ENCODE measurements at regions not wholly inside any gene's neighbourhood (a gene's known extent, or its start where the extent isn't known, plus 50 kb on each side); places are given as distances from the start of the nearest gene placed in this dataset.

DNA sequence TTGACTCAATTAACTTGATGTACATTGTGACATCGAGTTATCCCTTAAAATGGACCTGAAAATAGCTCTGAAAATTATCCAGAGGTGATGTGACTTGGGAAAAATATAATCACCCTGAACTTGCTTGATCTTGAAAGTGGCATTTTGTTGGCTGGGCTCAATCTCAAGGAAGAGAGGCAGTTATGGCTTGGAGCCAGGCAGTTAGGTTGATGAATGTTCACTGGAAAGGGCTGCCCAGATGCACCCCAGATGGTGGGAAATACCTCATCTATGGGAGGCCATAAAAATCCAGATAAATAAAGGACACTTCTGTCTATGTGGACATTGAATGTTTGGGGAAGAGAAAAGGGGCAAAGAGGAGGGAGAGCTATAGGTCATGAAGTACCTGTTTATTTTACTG, 55.7 kb upstream of the OR5AN1 start:
- DNase-seq (ENCODE audit: low read depth in 2 of 2): no peak

DNA sequence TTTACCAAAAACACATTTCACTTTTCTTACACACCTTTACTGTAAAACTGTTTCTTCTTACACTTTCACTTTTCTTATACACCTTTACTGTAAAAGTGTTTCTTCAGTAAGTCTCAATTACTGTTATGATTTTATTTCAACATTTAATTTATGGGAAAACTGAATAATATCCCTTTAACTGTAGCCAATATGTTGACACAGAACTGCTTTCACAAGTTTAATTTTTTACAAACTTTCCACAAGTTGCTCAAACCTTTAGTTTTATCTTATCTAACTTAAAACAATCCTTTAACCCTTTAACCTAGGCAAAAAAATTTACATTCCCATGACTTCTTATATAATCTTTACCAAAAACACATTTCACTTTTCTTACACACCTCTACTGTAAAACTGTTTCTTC, 63.3 kb upstream of the OR5AN1 start:
- DNase-seq (ENCODE audit: low read depth in 2 of 2): no peak

DNA sequence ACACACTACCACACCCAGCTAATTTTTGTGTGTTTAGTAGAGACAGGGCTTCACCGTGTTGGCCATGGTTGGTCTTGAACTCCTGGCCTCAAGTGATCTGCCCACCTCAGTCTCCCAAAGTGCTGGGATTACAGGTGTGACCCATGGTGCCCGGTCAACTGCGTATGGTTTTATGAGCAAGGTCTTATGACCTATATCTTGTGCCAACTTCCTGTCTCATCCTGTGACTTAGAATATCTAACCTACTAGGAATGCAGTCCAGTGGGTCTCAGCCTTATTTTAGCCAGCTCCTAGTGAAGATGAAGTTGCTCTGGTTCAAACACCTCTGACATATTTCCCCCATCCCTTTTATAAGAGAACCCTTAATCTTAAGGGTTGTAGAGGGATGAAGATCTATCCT, 66.1 kb upstream of the OR5AN1 start:
- DNase-seq (ENCODE audit: low read depth in 2 of 2): no peak

DNA sequence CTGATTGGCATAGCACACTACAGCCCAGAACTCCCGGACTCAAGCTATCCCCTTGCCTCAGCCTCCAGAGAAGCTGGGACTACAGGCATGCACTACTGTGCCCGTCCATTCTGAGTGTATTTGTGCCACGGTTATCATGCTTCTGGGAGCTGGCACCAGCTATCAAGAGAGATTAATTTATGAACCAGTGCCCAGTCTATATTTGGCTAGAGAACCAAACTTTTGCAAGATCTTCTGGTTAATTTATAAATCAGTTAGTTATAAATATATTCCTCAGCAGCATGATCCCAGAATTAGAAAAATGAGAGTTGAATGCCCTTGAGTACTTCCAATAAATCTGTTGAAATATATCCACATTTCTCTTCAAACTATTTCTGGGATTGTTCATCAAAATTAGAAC, 67.5 kb upstream of the OR5AN1 start:
- DNase-seq (ENCODE audit: low read depth in 2 of 2): no peak

DNA sequence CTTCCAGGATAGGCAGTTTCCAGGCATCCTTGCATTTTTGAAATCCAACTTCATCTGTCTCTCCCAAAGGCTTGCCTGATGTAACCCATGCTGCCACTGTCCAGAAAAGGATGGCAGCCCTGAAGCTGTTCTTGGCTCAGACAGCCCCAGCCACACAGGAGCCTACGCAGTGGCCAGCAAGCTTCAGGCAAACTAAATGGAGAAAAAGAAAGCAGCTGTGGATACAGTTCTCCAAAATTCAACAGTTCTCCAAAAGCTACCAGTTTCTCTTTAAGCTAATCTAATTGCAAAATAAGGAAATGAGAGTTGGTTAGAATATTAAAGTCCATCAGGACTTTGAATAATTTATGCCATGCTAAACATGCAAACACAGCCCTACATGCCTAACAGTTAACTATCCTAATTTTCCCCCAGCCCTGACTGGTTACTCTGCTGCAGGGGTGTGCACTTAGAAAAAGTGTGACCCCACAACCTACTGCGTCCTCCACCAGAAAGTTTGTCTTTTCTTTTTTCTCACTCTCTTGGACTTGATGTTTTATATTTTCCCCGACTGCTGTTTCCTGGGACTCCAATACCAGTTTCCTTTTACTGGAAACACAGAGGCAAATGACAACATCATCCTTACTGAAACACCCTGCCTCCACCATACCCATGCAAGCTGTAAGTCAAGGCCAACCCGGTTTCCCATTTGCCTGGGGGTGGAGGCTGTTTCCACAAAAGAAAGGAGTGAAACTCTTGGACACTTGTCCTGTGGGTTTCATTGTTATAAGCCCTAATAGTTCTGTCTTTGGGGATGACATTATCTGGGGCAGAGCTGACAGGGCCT, 69.1 kb upstream of the OR5AN1 start:
- no peak for DNase-seq (ENCODE audit: low read depth in 2 of 2)

DNA sequence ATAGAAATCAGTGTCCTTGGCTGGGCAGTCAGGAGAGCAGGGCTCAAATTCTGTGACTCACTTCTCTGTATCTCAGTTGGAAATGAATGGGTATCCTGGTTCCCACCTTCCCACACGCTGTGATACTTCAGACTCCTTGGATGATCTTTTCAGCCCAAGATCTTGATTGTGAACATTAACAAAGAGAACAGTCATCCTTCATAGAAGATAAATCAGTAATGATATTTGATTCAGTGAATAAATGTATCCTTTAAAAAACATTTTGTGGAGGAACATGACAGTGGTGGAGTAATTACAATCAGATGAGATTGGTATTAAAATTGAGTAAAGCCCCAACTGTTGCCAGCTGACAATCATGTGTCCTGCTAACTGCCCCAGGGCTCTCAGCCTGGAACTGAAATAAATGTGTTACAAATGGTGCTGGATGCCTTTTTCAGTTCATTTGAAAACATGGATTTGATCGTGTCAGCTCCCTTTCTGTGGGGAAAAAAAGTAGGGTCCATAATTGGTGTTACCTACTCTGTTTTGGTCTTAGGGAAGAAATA, 72.9 kb upstream of the OR5AN1 start:
- DNase-seq (ENCODE audit: low read depth in 2 of 2): no peak

DNA sequence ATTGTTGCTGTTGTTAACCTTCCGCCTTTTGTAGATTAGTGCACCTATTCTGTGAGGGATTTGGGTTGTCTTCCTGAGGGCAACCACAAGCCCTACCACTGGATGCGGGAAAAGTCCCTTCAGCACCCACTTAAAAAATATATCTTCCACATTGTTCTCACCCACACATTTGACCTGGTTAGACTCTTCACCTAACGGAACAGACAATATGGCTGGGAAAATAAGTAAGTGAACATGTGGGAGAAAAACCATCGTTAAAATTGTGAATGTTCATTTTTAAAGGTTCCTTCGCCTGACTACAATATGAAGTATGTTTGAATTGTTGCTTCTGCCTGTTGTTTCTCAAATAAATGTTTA, 72.0 kb upstream of the MPEG1 start:
- DNase-seq (ENCODE audit: low read depth in 2 of 2): no peak

DNA sequence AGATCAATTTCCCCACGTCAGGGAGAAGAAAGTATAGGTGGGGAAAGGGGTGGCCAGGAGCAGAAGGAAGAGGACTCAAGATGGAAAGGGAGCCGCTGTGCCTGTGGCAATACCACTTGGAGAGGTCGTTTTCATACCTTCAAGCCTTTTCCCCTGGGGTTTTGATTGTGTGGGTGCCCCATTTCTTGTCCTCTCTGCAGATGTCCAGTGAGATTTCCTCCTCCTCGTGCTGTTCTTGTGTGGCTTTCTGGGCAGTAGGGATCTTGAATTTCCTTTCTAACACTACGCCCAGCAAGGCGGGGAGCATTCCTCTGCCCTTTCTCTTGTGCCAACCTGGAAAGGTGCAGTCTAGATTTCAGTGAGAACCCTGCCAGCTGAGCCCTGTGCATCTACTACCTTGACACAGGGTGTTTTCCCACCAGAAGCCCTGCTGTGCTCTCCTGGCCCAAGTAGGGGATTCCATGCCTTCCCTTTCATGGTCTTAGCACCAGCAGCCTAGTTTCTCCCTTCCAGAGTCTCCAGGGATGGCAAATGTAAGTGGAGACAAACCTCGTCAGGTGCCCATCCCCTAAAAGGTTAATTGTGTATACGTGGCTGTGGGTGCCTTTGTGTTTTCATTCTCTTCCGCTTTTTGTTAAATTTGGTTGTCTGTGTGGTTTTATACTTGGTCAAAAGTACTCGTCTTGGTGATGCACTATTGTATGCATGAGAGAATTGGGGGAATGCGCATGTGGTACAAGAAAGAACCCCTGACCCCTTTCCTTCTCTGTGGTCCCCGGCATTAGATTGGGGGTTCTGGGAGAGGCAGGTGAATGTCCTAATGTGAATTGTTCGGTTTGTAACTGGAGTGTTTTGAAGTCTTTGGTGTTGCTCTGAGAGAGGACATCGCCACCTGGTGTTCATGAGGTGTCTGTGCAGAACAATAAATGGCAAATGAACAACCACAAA, 71.4 kb upstream of the MPEG1 start:
- peak; percentile 8 to 10 for DNase-seq (ENCODE audit: low read depth in 2 of 2)

DNA sequence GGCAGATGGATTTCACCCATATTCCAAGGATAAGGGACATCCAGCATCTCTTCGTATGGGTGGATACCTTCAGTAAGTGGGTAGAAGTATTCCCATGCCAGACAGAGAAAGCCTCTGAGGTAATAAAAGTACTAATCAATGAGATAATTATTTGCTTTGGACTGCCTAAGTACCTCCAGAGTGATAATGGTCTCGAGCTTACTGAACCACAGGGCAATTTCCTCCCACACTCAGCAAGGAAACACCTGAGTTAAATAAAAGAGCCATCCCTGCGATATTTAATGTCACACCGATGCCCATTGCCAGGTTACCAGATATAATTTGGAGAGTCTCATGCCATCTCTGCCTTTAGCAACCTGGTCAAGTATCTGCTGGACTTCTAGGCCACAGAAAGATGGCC, 70.6 kb upstream of the MPEG1 start:
- no peak for DNase-seq (ENCODE audit: low read depth in 2 of 2)

DNA sequence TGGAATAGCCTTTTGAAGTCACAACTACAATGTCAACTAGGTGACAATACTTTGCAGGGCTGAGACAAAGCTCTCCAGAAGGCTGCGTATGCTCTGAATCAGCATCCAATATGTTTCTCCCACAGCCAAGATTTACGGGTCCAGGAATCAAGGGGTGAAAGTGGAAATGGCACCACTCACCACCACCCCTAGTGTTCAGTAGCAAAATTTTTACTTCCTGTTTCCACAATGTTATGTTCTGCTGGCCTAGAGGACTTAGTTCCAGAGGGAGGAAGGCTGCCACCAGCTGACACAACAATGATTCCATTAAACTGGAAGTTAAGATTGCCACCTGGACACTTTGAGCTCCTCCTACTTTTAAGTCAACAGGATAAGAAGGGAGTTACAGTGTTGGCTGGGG, 68.5 kb upstream of the MPEG1 start:
- no peak for DNase-seq (ENCODE audit: low read depth in 2 of 2)

DNA sequence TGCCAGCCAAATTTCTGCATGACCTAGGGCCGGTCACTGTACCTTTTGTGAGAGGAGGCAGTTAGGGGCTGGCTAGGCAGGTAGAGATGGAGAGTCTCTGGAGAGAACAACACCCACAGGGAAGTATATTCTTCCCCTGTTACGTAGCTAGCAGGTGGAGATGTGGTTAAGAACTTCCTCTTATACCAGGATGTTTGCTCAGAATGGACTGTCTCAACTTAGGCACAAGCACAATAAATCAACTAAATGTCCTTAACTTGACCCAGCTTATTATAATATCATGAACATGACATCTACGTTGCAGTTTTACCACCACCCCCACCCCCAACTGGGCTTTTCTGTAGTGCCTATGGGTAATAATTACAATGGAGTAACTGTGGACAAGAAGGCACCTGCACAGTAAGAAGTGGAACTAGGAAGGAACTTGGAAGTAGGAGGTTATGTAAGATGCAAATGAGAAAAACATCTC, 60.7 kb upstream of the MPEG1 start:
- DNase-seq (ENCODE audit: low read depth in 2 of 2): no peak

DNA sequence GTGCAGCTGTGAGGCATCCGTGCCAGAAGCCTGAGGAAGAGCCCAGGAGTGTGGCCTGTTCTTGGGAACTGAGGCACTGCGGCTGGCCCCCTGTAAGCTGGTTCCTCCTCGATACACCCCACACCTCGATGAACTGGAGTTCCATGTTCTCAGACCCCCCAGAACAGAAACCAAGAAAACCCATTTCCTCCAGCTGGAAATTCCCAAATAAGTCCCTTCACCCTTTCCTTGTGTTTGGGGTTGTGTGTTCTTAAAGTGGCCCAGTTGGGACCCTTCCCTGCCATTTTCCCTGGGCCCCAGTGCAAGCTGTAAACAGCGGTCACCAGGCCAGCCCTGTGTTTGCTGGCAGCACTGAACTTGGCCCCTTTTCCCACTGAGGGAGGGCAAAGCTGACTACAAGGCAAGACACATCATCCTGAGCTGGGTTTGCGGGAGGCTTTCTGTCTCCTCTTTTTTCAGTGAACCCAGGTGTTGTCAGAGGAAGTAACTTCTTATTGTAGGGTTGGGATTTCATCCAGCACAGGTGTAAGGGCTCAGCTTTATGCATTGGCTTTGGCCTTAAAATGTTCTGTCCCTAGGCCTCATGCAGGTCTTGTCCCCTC, 60.1 kb upstream of the MPEG1 start:
- DNase-seq (ENCODE audit: low read depth in 2 of 2): no peak

DNA sequence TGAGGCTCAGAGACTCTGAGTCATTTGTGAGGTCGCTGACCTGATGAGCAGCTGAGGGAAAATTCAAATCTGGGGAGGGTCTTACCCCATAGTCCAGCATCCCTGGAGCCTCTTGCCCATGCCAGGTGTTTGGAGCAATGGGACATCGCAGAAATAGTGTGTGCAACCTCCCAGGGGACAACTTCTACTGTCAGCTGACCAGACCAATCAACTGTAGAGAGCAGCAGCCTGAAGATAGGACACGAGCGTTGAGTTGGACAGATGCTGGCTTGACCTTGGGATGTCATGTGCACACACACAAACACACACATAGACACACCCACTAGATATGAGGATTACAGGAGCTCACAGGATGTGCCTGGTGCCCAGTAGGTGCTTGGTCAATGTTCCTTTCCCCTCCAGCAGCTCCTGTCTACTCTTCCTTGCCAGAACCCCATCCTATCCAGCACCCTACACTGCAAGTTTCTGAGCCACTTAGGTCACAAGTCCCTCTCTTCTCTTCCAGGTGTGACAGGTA, 59.1 kb upstream of the MPEG1 start:
- no peak for DNase-seq (ENCODE audit: low read depth in 2 of 2)

DNA sequence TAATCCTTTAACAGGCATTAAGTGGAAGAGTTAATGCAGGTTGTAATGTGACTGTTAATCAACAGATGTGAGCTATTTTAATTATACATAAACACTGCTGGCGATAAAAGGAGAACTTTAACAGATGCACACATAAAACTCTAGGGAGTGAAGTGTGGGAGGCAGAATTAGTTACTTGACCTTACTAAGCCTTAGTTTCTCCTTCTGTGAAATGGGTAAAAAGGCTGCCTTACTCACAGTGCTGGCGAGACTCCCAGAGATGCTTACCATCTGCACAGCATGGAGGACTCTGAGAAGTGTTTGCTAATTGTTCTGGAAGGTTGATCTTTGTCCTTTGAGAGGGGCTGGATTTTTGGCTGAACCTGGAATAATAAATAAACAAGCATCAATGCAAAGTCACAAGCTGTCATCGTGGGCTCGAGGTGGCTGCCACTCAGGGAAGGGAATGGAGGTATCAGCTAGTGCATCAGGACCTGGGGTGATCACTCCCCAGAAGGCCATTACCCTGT, 58.6 kb upstream of the MPEG1 start:
- DNase-seq (ENCODE audit: low read depth in 2 of 2): no peak

DNA sequence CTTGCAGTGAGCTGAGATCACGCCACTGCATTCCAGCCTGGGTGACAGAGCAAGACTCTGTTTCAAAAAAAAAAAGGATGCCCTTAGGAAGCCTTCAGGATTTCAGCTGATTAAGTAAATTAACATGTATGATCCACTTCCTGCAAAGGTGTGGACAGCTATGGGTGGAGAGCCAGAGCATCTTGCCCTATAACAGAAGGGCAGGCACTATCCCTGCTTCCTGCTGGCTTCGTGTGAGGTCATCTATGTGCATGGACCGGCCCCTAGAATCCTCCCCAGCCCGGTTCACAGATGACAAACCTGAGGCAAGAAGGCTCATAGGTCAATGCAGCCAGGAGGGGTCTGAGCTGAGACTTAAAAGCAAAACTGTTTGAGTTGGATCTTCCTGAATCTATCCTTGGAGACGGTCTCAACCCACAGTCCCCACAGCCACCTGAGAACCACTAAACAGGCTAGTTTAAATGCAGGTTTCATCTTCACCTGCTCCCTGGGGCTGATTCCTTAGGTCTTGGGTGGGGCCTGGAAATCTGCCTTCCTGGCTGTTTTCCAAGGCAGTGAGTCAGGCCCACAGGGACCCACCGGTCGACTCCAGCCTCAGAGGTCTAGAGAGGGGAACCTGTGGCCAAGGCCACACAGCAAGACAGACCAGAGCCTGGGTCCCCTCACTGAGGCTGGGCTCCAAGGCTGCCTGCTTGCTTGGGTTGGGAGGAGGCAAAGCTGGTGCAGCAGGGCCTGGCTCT, 55.2 kb upstream of the MPEG1 start:
- DNase-seq (ENCODE audit: low read depth in 2 of 2): no peak

DNA sequence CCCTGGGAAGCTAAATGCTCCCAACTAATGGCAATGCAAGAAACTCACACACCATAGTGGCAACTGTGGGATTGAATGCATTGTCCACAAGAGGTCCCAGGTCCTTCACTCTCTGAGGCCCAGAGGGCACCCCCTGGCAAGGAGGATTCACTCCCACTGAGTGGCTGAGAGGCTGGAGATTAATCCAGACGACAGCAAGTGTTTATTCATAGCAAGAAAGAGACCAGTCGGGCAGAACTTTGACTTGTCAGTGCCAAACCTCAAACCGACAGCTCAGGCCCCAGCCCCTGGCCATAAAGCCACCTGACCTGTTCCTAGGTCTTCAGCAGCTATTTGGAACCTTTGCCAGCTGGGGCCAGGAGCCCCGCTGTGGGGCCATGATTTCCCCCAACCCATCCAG, 54.5 kb upstream of the MPEG1 start:
- no peak for DNase-seq (ENCODE audit: low read depth in 2 of 2)

DNA sequence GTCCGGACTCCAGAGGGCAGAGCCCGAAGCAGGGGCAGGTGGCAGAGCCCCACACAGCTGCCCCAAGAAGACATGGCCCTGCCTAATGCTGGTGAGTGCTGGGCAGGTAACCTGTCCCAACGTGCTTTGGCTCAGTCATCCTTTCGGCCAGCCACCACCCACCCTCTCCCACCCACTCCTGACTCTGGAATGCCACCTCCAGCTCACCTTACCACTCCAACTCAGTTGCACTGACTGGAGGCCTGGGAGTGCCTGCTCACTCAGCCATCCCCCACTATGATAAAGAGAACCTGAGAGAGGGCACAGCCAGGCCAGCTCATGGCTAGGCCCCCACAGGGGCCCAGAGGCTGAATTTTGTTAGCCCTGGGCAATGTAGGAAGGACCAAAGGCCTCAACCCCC, 53.8 kb upstream of the MPEG1 start:
- DNase-seq (ENCODE audit: low read depth in 2 of 2): no peak

DNA sequence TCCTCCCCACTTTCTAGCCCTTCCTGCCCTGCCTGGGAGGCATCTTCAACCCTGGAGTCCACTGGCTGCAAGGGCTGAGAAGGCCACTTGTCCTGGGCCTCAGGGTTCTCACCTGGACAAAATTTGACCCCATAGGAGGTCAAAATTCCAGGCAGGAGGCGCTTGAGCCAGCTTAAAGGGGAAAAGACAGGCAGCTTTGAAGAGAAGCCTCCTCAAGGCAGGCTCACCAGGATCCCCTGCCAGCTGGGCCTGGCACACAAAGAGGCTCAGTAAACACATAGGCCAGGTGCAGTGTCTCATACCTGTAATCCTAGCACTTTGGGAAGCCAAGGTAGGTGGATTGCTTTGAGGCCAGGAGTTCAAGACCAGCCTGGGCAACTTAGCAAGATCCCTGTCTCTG, 53.0 kb upstream of the MPEG1 start:
- DNase-seq (ENCODE audit: low read depth in 2 of 2): no peak

DNA sequence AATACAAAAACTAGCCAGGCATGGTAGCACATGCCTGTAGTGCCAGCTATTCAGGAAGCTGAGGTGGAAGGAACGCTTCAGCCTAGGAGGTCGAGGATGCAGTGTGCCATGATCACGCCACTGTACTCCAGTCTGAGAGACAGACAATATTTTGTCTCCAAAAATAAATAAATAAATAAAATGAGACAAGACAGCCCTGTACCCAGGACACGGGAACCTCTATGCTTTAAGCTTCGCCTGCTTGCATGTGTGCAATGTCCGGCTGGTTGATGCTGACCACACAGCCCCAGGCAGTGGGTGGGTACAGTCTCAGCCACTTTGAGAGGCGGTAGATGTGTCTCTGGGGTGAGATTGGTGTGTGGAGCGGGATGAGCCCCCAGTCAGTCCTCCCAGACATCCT, 52.0 kb upstream of the MPEG1 start:
- DNase-seq (ENCODE audit: low read depth in 2 of 2): no peak

DNA sequence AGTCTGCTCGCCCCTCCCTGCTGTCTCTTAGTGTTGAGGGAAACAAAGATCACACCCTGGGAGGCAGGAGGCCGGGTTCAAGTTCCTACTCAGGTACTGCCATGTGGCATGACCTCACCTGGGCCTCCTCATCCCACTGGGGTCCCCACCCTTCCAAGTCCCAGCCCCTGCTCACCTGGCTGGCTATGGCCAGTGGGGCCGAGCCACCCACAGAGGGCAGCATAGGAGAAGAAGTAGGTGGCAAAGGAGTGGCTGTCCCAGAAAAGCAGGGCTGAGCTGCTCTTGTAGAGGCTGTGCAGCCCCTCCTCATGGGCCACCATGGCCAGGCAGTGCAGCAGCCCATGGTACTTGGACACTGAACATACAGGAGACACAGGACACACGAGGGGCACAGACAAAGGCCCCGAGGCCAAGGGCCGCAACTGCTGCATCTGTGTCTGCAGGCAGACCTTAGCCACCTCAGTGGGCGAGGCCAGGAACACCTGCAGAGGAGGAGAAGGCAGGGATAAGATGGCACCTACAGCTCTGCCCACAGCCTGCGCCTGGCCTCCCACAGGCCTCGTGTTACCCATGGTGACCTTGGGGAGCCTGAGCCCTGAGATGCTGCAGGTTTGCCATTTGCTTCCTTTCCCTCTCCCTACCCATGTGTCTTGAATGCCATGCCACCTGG, 50.6 kb upstream of the MPEG1 start:
- DNase-seq (ENCODE audit: low read depth in 2 of 2): no peak

All from fibroblast of skin of left quadriceps (primary cell).